ENCODE measurements at regions not wholly inside any gene's neighbourhood (a gene's known extent, or its start where the extent isn't known, plus 50 kb on each side); places are given as distances from the start of the nearest gene placed in this dataset.
"Not testable (repeated sequence)": the region's sequence is repeated elsewhere in the genome, so short reads cannot be mapped to it uniquely, and the experiment has no call there.

DNA sequence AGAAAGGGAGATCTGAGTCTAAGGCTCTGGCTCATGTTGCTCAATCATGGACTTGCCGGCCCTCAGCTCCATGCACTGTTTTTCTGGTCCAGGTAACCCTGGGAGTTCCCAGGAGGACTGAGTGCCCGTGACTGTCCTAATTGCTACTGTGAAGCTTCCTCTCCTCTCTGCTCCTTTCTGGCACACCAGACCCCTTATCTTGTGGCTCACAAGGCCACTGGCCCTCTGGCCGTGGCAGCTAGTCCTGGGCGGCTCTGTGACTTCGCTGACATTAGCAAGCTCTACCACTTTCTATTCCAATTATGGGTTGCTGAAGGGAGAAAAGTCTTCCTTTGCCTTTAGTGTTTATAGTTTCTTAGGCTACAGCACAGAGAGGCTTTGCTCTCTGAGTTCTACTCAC is 380.2 kb downstream of the RWDD3 start:
- no peak for DNase-seq (ENCODE audit: low spot score)

DNA sequence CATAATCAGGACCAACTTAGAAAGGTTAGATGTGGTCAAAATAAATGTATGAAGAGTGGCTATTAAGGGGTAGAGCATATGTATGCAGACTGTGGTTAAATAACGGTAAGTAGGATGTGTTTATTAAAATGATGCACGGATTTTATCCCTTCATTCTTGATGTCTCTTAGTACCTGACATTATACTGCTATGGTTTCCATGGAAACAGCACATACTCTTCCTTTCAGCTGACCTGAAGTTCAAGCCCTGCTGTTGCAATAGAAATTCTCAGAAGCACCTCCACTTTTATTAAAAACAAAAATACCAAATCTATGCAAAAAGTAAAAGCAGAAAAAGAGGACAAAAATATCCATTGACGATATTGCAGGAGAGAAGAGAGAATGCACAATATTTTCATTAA is 381.4 kb downstream of the RWDD3 start:
- DNase-seq (ENCODE audit: low spot score): no peak

DNA sequence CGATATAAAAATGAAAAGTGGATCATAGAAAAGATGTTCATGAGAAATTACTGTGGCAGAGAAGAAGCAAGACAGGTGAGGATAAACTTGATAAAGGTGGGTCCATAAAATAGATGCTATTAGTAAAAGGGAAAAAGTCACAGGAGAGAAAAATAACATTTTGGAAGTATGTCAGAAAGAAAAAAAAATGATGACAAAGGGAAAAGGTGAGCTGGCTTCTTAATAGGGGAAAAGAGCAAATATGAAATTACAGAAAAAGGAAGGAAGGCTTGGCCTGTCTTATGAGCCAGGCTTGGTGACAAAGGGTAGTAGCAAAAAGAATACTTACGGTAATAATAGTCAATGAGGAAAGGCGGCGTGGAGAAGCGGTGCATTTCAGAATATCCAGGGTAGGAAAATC is 386.1 kb downstream of the RWDD3 start:
- DNase-seq (ENCODE audit: low spot score): no peak

DNA sequence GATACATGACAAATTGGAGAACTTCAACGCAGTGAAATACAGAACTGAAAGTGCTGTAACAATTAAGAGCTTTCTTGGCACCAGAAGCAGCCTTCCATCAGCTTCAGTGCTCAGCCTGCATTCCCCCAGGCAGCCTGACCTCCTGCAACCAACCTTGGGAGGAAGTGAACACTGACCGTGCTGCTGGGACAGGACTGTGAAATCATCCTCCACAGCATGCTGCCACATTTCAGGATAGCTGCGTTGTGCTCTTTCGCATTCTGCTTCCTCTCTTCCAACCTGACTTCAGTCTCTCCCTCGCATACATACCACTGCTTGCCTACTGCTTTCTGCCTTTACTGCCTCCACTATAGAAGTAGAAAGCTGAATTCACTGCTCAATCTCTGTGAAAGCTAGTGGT is 388.6 kb downstream of the RWDD3 start:
- no peak for DNase-seq (ENCODE audit: low spot score)

DNA sequence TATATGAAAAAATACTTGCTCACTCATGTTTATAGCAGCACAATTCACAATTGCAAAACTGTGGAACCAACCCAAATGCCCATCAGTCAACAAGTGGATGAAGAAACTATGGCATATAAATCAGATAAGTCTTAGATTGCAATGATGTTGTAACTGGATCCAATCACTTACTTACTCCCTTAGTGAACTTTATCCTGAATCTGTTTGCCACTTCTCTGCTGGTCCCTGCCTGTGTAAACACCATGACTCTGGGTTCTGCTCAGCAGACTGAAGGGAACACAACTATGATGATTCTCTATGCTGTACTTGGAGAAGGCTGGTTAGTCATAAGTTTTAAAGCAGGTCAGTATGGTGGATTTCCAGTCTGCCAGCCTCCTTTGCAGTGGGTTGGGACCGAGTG is 391.2 kb downstream of the RWDD3 start:
- no peak for DNase-seq (ENCODE audit: low spot score)

DNA sequence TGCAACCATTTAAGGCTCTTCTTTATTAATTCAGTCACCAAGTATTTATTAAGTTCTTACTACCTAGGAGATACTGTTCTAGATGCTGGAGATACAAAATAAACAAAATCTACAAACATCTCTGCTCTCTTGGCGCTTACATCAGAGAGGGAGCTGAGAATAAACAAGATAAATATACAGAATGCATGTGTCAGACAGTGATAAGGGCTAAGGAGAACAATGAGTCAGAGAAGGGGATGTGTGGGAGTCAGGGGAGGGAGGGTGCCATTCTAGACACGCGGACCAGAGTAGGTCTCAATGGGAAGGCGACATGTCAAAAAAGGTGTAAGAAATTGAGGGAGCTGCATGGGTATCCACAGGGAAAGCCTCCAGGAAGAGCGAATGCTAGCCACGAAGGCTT is 393.2 kb downstream of the RWDD3 start:
- DNase-seq (ENCODE audit: low spot score): no peak

DNA sequence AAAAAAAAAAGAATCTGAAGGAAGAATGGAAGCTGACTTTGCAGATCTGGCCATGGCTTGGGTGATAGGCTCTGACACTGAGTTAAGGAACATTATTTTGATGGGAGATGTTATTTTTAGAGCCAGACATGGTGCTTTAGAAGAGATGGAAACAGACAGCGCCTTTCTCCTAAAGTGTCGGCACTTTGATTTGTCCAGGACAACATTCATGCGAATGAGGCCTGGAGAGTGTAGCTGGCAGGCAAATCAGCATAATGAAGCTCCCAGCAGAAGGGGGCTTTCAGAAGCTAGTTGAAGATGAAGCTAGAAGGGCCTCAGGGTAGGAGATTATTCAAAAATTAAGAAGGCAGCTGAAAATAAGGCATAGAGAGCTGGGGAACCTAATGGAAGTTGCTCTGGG is 397.7 kb downstream of the RWDD3 start:
- no peak for DNase-seq (ENCODE audit: low spot score)

DNA sequence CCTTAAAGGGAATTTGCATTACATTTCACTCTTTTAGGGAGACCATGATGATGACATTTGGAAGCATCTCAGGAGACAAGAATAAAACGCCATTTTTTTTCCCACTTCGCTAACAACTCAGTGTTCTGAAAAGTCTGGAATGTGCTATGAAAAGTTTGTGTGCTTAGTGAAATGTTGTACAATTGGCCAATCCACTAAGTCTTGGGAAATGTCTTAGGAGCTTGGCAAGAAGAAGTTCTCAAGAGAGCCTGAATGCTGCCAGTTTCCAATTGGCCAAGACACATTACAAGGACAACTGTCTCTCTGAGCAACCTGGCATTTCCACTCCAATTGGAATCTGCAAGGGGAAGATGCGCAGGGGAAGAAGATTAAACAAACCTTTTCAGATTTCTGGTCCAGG is 401.8 kb downstream of the RWDD3 start:
- no peak for DNase-seq (ENCODE audit: low spot score)

DNA sequence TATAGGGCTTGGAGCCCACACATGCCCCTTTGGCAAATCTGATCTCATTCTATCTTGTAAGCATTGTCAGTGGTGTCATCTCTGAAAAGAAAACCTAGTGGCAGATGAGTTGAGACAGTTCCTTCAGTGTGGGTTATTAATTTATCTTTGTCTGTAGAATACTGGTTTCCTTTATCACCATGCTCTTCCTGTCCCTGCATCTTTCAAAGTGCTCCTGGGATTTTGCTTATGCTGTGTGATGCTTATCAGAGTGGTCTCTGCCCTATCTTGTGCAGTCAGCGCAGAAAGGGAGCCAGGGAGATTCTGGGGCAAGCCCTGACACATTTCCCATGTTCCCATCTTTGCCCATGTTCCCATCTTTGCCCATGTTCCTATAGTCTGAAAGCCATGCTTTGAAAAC is 402.9 kb downstream of the RWDD3 start:
- no peak for DNase-seq (ENCODE audit: low spot score)

DNA sequence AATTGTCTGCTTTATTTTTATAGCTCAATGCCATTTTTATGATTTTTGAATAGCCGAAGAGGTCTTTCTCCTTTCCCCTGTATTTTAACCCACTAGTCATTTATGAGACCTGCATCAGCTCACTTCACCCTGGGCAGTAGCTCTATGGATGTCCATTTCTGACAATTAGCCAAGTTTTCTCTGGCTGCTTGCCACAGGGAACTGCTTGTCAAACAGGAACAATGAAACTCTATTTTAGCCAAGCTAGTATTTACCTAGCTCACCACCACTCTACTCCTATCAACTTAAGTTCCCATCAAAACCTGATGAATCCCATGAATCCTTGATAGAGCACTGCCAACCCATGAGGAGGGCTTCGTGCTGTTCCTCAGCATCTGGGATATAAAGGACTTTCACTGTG is 406.7 kb downstream of the RWDD3 start:
- DNase-seq (ENCODE audit: low spot score): no peak

DNA sequence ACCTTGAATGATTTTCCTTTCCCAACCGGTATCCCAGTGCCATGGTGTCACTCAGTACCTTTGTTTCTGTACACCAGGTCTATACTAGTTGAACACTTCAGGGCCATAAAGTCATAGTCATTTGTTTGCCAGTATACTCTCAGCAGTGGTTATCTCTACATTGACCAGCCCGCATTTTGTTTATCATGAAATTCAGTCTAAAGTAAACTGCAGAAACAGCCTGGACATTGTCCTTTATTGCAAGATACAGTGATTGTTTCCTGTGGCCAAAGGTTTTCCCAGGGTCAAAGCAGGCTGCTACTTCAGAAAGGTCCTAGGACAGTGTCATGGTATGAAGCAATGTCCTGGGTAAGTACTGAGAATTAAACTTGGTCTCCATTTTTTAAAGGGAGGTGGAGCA is 407.4 kb downstream of the RWDD3 start:
- no peak for DNase-seq (ENCODE audit: low spot score)

DNA sequence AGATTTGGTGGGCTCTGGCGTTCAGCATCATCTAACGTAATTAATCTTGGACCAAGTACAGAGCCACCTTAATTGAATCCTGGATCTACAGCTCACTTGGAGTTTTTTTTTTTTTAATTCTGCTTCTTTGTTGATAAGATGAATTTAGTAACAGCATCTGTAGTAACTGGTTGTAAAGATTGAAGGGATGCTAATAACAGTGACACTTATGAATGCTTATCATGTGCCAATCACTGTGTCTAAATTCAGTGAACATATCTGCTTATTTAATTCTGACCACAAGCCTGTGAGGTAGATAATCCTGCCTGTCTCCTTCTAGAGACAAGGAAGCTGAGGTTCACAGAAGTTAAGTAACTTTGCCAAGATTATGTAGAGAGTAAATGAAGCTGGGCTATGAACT is 408.0 kb downstream of the RWDD3 start:
- no peak for DNase-seq (ENCODE audit: low spot score)

DNA sequence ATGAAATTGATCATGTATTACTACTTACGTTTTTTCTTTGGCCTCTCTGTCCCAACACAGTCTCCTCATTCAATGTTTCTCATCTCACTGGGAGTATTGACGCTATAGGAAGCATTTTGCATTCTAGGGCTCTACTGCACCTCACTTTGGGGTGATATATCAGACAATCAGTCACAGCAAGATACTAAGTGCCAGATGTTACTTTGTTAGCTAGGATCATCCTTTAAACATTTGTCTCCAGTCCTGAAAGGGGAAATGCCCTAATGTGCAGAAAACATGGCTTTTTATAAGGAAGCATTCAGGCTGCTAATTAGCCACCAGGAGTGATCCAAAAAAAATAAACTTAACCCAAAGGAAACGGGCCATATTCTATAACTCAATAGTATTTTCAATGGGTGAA is 409.1 kb downstream of the RWDD3 start:
- DNase-seq (ENCODE audit: low spot score): no peak

DNA sequence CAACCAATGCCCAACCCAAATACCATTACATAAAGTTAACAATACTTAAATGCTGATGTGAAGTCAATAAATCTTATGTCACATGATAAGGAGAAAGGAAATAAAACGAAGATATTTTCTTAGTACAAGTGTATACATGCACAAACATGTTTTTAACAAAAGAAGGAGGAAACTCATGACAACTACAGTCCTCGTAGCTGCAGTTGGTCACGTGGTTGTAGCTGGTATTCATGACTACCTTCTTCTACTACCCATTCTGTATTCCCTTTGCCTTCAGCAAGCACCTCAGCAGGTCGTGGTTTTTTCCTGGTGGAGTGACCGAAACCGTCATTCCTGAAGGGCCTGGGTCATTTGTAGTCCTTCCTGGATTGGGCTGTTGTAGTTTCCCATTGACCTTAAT is 411.1 kb downstream of the RWDD3 start:
- DNase-seq (ENCODE audit: low spot score): not testable (repeated sequence)

DNA sequence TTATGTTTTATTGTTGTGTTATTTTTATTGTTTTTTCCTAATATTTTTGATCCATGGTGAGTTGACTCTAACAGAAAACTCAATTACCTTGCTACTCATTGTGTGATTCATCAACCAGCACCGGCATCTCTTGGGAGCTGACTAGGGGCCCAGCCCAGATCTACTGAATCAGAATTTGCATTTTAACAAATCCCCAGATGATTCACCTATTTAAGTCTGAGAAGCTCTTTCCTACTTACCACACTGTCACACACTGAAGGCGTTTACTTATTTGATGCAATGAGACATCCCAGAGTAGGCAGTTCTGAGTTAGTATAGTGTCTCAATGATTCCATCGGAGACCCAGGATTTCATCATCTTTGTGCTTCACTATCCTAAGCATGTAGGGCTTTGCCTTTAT is 416.6 kb downstream of the RWDD3 start:
- no peak for DNase-seq (ENCODE audit: low spot score)

DNA sequence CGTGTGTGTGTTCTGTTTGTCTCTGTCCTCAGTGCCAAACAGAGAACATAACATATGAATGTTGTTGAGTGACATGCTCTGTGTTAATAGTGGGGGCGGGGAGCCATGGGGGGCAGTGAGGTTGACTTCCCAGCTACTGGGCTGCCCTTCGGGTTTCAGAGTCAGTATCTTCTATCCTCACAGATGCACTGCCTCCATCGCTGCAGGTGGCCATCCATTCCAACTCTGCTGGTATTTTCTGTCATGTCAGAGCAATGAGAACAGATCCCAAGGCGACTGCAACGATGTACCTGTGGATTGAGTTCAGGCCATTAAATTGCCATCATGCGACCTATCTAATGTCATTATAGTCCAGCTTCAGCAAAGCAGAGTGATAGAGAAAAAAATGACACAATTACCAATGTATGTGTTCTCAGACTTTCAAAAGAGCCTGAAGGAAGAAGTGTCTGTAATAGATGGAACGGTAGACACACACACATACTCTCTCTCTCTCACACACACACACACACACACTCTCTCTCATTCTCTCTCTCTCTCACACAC is 418.5 kb downstream of the RWDD3 start:
- no peak for DNase-seq (ENCODE audit: low spot score)

DNA sequence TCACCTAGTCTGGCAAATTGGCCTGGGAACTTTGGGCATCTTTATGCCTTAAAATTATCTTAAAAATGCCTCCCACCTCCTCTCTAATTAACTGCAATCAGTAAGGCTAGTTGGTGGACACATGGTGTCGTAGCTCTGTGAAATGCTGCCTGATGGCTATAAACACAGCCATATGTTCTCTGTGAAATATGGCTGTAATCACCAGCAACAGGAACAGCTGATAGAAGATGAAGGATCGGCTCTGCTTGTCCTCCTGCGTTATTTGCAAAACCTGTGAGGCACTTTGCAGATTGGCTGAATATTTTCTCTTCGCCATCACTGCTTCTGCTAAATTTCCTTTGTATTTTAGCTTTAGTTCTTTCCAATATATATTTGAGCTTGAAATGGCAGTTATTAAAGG is 419.6 kb downstream of the RWDD3 start:
- no peak for DNase-seq (ENCODE audit: low spot score)

DNA sequence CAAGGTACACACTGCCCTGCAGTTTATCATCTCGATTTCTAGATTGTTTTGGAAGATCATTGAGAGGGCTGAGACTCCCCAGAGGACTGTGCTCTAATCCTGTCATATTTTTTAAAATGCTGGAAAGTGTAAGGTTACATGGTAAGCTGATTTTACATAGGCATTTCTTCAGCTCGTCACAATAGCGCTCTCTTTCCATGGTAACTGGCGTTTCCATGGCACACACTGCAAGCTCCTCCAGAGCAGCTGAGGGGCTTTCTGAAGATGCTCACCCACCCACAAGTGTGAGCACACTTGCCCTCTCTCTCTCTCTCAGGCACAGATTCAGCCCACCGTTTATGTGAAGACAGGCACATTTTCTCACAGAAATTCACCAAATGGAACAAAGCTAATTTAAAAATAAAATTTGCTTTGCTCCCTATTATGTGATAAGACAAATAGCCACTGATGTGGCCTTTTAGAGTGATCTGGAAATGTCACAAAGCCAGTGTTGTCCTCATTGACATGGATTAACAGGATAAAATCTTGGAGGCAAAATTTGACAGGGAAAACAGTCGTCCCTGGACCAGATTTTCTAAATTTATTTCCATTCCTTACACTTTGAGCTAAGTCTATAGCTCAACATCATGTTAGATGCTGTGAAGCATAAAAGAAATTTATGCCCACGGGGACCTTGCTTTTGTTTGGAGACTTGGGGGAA is 421.5 kb downstream of the RWDD3 start:
- DNase-seq (ENCODE audit: low spot score): no peak

DNA sequence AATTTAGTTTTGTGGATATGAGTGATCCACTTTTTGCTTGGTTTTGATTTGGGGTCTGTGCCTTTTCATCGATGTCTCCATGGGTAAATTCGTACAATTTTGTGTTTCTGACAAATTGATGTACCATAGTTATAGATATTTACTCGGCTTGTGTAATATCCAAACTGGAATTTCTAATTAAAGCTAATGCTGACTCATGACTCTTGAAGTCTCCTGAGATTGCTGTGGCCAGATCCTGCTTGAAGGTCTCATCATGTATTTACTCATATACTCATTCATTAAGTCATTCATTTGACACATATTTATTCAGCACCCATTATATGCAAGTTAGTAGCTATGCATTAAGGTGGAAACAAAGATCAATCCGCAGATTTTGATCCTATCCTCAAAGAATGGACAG is 423.2 kb downstream of the RWDD3 start:
- no peak for DNase-seq (ENCODE audit: low spot score)

DNA sequence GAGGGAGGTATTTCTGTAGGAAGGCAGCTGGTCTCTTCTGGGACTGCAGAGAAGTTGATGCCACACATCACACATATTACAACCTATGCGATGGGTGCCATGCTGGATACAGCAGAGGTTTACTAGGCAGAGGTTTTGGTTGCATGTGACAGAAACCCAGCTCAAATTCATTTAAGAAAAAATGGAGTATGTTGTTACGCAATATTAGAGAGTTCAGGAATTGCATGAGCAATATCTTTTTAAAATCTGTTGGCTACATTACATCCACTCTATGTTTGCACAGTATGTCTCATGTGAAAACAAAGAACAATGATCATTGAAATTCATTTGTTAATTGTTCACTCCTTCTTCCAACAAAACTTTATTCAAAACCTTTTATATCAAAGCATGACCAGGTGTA is 425.2 kb downstream of the RWDD3 start:
- no peak for DNase-seq (ENCODE audit: low spot score)

DNA sequence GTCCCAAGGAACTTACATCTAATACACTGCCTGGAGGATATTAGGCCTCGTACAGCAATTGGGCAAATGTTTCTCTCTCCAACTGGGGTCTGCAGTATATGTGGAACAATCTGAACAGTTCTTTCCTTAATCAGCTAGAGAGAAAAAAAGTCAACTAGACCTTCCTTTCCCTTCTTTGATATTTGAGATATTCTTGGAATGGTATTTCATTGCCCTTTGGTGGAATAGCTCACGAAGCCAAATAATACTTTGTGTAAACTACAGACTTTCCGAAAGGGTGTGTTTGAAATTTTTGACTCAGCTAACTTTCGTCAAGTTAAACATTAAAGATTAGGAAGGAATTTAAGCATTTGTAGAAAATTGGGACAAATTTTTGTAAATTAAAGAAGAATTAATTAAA is 425.6 kb downstream of the RWDD3 start:
- no peak for DNase-seq (ENCODE audit: low spot score)

DNA sequence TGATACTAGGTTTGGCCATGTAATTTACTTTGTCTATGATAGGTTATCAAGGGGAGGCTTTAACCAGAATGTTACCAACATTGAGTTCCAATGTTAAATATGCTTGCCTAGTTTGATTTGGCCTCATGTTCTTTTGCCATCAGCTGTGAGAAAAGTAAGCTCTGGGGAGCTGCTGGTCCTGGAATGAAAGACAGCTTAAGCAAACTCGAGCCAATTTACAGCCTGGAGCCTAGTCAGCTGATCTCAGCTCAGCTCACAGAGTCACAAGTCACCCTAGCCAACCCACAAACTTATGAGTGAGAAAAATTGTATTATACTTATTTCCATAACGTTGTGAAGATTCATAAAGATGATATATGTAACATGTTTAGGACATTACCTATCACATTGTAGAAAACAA is 426.7 kb downstream of the RWDD3 start:
- no peak for DNase-seq (ENCODE audit: low spot score)

DNA sequence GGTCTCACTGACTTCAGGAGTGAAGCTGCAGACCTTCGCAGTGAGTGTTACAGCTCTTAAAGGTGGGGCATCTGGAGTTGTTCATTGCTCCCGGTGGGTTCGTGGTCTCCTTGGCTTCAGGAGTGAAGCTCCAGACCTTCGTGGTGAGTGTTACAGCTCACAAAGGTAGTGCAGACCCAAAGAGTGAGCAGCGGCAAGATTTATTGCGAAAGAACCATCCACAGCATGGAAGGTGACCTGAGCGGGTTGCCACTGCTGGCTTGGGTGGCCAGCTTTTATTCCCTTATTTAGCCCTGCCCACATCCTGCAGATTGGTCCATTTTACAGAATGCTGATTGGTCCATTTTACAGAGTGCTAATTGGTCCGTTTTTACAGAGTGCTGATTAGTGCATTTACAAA is 429.5 kb downstream of the RWDD3 start:
- DNase-seq (ENCODE audit: low spot score): not testable (repeated sequence)

DNA sequence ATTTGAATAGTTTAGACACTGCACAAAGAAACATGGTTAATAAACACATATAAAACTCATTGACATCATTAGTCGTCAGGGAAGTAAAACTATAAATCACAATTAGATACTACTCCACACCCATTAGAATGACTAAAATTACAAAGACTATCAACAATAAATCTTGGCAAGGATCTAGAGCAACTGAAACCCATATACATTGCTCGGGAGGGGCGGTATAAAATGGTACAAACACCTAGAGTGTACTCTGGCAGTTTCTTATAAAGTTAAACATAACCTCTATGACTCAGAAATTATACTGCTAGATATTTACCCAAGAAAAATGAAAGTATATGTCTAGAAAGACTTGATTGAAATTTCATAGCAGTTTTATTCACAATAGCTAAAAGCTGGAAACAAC is 434.2 kb downstream of the RWDD3 start:
- DNase-seq (ENCODE audit: low spot score): no peak

DNA sequence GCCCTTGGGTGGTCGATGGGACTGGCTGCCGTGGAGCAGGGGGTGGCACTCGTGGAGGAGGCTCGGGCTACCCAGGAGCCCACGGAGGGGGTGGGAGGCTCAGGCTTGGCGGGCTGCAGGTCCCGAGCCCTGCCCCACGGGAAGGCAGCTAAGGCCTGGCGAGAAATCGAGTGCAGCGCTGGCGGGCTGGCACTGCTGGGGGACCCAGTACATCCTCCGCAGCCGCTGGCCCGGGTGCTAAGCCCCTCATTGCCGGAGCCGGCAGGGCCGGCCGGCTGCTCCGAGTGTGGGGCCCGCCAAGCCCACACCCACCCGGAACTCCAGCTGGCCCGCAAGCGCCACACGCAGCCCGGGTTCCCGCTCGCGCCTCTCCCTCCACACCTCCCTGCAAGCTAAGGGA is 435.6 kb downstream of the RWDD3 start:
- DNase-seq (ENCODE audit: low spot score): not testable (repeated sequence)

Data from activated CD4-positive, alpha-beta T cell treated with anti-CD3 and anti-CD28 coated beads, Interleukin-2, Interleukin-4, amounts not matched to agents 100 ng/mL and 50 ng/mL, durations not matched to agents 16 hours and 8 hours (primary cell).